ENCODE measurements at regions not wholly inside any gene's neighbourhood (a gene's known extent, or its start where the extent isn't known, plus 50 kb on each side); places are given as distances from the start of the nearest gene placed in this dataset.

DNA sequence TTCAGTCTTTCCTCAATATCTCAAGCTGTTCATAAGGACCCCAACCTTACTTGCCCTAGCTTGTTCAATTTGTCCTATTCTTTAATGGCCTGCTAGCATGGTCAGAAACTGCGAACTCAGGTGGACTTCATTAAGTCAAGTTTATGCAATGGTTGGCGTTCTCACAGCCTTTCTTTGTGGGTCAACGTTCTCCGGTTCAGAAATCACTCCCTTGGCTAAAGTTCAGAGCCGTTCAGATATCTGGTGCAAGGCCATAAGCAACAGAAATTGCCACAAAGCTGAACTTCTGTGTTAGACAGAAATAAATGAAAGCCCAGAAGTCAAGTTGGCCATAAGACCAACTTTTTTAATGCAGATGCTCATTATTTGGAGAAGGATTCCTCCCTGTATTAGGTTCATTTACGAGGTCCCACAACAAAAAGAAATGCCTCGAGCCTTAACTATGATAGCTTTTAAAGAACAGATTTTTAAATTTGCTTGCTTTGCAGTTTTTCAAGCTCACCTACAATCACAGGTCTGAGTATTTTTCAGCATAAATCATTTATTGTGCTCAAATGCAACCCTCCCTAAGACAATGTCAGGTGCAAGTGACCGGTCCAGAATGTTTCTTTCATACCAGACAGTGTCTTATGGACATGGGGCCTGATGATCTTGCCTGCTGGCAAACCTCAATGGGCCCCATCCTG lies 140.2 kb upstream of the COL11A1 start:
- no peak for DNase-seq (ENCODE audit: low read depth)

DNA sequence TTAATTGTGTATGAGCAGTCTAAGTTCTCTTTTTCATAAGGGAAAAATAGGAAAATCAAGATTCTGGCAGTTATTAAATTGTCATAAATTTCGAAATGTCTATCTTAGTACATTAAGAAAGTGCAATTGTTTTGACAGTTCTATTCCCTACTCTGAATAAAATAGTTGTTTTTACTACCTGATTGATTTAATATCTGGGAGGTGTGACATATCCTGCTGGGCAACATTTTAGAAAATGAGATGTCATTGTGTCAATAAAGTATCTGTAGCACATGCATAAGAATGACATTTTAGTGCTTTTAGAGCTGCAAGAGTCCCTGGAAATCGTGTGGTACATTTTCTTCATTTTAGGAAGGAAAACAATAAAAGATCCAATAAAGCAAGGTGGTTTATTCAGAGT lies 139.2 kb upstream of the COL11A1 start:
- no peak for DNase-seq (ENCODE audit: low read depth)

DNA sequence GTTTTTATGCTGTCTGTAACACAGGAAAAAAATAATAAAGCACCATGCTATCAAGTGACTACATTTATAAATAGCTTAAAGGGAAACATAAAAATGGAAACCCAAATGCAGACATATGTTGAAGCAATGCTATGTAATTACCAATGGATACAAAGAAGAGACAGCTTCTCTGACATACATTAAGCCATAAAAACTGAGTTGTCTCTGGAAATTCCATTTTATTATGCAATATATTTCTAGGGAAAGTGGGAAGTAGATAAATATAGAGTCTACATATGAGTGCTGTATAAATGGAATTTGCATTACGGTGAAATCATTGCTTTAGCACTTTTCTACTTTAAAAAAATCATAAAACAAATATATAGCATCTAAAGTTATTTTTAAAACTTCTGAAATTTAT lies 135.2 kb upstream of the COL11A1 start:
- no peak for DNase-seq (ENCODE audit: low read depth)

GRCh38 chr1:103239034-103239433 lies 130.7 kb upstream of the COL11A1 start:
- no peak for DNase-seq (ENCODE audit: low read depth)

DNA sequence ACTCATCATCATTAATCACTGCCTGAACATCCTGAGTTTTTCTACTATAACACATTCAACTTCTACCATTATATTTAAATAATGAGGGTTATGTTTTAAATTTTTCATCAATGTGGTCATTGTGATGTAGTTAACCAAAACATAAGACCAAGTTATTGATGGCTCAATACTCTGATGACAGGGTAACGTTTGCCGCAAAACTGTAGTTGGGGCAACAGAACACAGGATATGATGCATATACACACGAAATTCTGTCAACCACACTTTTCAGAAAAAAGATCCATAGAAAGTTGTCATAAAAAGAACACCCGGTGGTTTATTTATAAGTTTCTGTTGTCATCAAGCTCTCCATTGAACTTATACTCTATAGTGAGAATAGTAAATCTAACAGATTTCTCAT lies 121.7 kb upstream of the COL11A1 start:
- DNase-seq (ENCODE audit: low read depth) = peak; percentile 17

- peak; percentile 97 for DNase-seq (ENCODE audit: low read depth)
These were observed 112.3 kb upstream of the COL11A1 start for GRCh38 chr1:103220631-103221041.

DNA sequence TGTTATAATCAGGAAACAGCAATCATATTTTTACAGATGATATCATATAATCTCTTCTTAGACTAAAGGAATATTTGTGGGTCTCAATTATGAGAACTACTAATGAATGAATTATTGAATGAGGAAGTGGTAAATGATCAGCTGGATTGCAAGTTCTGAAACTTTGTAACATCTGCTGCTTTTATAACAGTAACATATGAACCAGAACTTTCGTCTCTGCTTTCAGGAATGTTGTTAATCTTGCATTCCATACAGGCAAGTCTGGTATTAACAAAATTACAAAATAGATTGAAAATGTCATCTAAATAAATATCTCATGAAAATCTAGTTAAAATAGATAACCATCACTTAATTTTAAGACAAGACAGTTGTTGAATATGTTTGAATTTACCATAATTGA lies 110.5 kb upstream of the COL11A1 start:
- DNase-seq (ENCODE audit: low read depth) = peak; percentile 57

- DNase-seq (ENCODE audit: low read depth) = peak; percentile 34
These were observed 110.0 kb upstream of the COL11A1 start for GRCh38 chr1:103218369-103218768.

DNA sequence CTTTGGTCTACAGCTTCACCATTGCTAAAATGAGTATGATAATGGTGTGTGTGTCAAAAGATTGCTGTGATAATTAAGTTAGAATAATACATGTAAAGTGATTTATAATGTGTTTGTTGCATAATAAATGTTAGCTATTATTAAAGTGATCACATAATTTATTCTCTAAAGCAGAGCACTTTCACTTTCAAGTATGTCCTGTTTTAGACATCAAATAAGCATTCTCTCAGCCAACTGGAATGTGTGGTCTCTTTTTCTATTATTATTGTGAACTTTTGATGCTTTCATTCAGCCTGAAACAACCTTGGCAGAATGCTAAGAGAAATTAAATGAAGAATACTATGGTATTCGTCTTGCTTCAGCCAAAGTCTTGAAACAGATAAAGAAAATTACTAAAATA lies 102.8 kb upstream of the COL11A1 start:
- DNase-seq (ENCODE audit: low read depth) = peak; percentile 41

- no peak for DNase-seq (ENCODE audit: low read depth)
These were observed 100.5 kb upstream of the COL11A1 start for GRCh38 chr1:103208844-103209243.

DNA sequence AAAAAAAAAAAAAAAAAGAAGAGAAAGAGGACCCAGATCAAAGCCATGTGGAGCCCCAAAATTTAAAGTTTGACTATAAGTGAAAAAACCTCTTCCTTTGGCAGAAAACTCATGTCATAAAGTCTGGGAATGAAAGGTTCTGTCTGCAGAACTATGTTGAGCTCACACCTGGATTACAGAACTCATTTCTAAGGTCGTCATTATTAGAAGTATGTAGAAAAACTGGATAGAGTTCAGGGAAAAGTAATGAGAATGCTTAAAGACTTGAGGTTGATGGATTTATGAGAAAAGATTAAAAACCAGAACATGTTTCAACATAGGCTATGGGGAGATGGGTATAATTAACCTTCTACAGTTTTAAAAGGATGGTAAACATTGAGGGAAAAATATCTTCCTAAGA lies 90.7 kb upstream of the COL11A1 start:
- DNase-seq (ENCODE audit: low read depth) = peak; percentile 12

- DNase-seq (ENCODE audit: low read depth) = no peak
These were observed 89.8 kb upstream of the COL11A1 start for GRCh38 chr1:103198076-103198475.

DNA sequence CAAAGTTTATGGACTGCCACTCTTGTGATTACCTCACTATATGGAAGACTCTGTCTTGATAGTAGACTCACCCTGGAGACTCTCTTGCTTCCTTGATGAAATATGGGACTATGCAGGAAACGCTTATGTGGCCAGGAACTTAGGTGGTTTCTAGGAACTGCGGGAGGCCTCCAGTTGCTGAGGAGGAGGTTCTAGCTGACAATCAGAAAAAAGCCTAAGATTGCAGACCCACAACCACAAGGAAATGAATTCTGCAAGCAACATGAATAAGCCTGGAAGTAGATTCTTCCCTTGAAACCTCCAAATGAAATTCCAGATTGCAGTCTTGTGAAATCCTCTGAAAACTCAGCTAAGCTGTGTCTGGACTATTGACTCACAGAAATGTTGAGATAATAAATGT lies 88.9 kb upstream of the COL11A1 start:
- peak; percentile 100 for DNase-seq (ENCODE audit: low read depth)

GRCh38 chr1:103194984-103195383 lies 86.7 kb upstream of the COL11A1 start:
- DNase-seq (ENCODE audit: low read depth) = no peak

- DNase-seq (ENCODE audit: low read depth) = no peak
These were observed 85.7 kb upstream of the COL11A1 start for GRCh38 chr1:103194060-103194459.

DNA sequence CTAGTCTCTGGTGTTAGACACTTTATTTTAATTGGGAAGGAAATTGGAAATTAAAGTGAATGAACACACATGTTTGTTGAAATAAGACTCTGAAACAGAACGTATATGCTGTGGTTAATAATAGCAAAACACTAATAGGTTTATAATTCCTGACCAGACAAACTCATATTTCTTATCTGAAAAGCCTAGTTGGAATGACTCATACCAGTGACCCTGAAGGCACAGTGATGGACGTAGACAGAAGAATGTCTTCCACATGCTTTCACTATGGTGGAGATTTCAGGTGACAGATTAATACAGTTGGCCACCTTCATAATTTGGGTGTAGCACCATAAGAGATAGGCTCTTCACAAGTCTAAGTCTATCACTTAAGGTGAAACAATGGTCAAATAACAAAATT lies 83.0 kb upstream of the COL11A1 start:
- peak; percentile 60 for DNase-seq (ENCODE audit: low read depth)

GRCh38 chr1:103190766-103191165 lies 82.4 kb upstream of the COL11A1 start:
- no peak for DNase-seq (ENCODE audit: low read depth)

- no peak for DNase-seq (ENCODE audit: low read depth)
These were observed 79.4 kb upstream of the COL11A1 start for GRCh38 chr1:103187673-103188072.

DNA sequence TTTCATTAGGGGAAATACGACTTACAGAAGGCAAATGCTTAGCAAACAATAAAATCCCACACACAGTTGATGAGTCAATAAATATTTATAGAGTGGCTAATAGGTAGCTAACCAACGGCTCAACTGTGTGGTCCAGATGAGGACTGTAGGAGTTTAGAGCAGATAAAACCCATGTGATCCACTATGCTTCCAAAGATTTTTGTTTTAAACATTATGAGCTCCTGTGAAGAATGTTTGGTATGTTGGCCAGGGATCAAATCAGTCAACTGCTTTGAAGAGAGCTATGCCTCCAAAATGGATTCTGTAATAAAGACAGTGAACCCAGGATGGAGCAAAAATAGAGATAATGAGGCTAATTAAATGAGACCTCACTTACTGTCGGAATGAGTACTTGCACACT lies 72.3 kb upstream of the COL11A1 start:
- DNase-seq (ENCODE audit: low read depth) = peak; percentile 91

DNA sequence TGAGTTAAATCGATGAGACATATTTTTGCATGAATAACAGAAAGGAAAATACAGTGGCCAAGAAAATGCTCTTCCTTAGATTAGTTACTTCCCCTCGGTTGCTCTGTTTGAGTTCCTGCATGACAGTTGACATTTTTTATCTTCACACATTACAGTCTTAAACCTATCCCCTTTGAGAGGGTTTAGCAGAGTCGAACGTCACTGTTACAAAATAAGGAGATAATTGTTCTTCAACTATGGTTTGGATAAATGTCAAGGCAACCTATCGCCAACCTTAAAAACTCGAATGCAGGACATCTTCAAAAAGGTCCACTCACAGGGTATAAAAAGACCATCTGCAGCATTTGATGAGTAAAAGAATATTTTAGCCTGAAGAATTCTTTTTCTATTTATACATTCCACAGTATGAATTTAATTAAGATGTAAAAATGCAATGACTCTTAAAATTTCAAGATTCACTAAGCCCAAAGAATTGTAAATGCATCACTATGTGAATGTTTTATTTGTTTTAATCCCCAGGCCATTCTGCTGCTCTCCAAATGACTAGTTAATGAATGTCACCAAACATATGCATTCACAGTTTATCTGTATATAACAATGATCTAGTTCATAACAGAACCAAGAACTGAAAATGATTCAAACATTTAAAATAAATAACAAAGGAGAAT lies 68.9 kb upstream of the COL11A1 start:
- DNase-seq (ENCODE audit: low read depth) = no peak

- DNase-seq (ENCODE audit: low read depth) = peak; percentile 67
These were observed 62.8 kb upstream of the COL11A1 start for GRCh38 chr1:103171041-103171590.

- peak; percentile 88 for DNase-seq (ENCODE audit: low read depth)
These were observed 62.3 kb upstream of the COL11A1 start for GRCh38 chr1:103170609-103171008.

- no peak for DNase-seq (ENCODE audit: low read depth)
These were observed 54.0 kb upstream of the COL11A1 start for GRCh38 chr1:103162360-103162759.

DNA sequence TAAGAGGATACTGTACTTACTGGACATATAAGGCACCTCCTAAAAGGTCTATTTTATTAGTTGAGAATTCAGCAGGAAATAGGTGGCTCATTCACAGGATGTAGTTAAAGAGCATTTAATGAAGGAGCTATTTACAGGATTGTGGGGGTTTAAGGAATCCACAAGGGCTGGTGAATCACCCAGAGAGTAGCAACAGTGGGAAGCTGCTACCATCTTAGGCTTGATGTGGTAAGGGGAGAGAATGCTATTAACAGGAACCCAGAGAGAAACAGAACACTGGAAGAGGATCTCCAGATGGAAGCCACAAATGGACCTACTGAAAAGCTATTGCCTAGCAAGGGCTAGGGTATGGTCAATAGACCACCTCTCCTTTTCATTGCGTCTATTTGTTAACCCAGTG lies 52.0 kb upstream of the COL11A1 start:
- peak; percentile 23 for DNase-seq (ENCODE audit: low read depth)
